RWPE2 (cell line): ENCODE measurements at regions not wholly inside any gene's neighbourhood (a gene's known extent, or its start where the extent isn't known, plus 50 kb on each side); places are given as distances from the start of the nearest gene placed in this dataset.

Experiments used
- ATAC-seq: fragments of 200-7000 bp; cut with Tn5 transposase; 3 replicates; pipeline ENCODE4 v1.9.1; 2021; ENCODE audit warnings: low read depth
- DNase-seq: peaks from one replicate; pipeline ENCODE4 v3.0.0-alpha.2; 2020; ENCODE audit warnings: low spot score
- H3K27ac ChIP-seq: fragments of 450-650 bp; 2 replicates; pipeline ENCODE4 v1.5.1; 2017; ENCODE audit warnings: mild to moderate bottlenecking; ENCODE audit not compliant: poor library complexity, severe bottlenecking
- H3K27me3 ChIP-seq: fragments of 250-450 bp; sonication (Bioruptor Pico); 2 replicates; pipeline ENCODE4 v1.5.1; 2021; ENCODE audit warnings: mild to moderate bottlenecking, moderate library complexity; ENCODE audit not compliant: insufficient read depth, poor library complexity, severe bottlenecking
- H3K36me3 ChIP-seq: fragments of 250-450 bp; sonication (Bioruptor Pico); 2 replicates; pipeline ENCODE4 v1.5.1; 2020; ENCODE audit warnings: low read depth, mild to moderate bottlenecking, moderate library complexity
- H3K4me1 ChIP-seq: fragments of 250-450 bp; sonication (Bioruptor Pico); 2 replicates; pipeline ENCODE4 v1.5.1; 2021; ENCODE audit warnings: mild to moderate bottlenecking, moderate library complexity; ENCODE audit not compliant: insufficient read depth, poor library complexity, severe bottlenecking
- H3K4me3 ChIP-seq: fragments of 250-450 bp; sonication (Bioruptor Pico); 2 replicates; pipeline ENCODE4 v1.5.1; 2021; ENCODE audit warnings: mild to moderate bottlenecking, moderate library complexity; ENCODE audit not compliant: severe bottlenecking
- H3K9me3 ChIP-seq: fragments of 250-450 bp; sonication (Bioruptor Pico); 2 replicates; pipeline ENCODE4 v1.5.1; 2021; ENCODE audit warnings: mild to moderate bottlenecking, moderate library complexity; ENCODE audit not compliant: severe bottlenecking
- CTCF ChIP-seq: fragments of 450-650 bp; IDR thresholded peaks from one replicate; pipeline ENCODE4 v1.5.1; 2017; ENCODE audit warnings: mild to moderate bottlenecking, moderate library complexity; ENCODE audit not compliant: poor library complexity, severe bottlenecking

- H3K9me3 ChIP-seq = no peaks in the 10 kb centered on the region
- no peak for ATAC-seq
- H3K27me3 ChIP-seq = no peaks in the 10 kb centered on the region
- no peaks in the 10 kb centered on the region for H3K4me1 ChIP-seq
- no peaks in the 10 kb centered on the region for H3K36me3 ChIP-seq
- H3K4me3 ChIP-seq = no peak overlapping the region
- TF ChIP-seq CTCF = no peak
- H3K27ac ChIP-seq = no peak overlapping the region
- DNase-seq = no peak
These were observed 307.1 kb upstream of the HSF2 start for GRCh38 chr6:122092366-122092765.

DNA sequence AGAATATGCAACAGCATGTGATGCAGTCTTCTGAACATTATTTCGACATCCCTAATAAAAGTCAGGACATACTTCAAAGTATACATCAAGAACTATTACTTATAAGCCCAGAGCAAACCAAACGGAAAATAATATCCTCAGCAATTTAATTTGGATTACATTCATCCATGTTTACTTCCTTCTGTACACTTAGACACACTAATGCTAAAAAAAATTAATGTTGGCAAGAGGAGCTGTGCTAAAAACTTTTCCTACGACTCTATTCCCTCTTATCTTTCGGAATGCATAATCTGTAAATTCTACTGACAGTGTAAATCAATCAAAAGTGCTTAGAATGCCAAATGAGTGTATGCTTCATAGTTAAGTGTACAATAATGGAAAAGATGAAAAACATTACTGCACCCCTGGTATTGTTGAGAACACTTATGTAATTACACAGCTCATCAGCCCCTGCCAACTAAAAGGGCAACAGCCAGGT, 301.2 kb upstream of the HSF2 start:
- no peak for DNase-seq
- H3K27ac ChIP-seq = no peak overlapping the region
- H3K36me3 ChIP-seq = no peaks in the 10 kb centered on the region
- H3K27me3 ChIP-seq = no peaks in the 10 kb centered on the region
- no peaks in the 10 kb centered on the region for H3K4me1 ChIP-seq
- no peaks in the 10 kb centered on the region for H3K9me3 ChIP-seq
- ATAC-seq = no peak
- no peak for TF ChIP-seq CTCF
- H3K4me3 ChIP-seq = no peak overlapping the region

DNA sequence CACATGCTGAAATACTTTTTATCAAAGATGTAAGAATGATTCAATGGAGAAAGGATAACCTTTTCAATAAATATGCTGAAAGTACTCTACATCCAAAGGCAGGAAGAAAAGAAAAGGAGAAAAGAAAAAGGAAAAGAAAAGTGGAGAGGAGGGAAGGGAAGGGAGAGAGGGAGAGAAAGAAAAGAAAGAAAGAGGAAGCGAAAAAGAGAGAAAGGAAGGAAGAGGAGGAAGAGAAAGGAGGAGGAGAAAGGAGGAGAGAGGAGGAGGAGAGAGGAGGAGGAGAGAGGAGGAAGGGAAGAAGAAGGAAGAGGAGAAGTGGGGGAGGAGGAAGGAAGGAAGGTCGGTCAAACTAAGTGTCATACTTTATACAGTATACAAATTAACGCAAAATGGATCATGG, 297.4 kb upstream of the HSF2 start:
- ATAC-seq = no peak
- no peaks in the 10 kb centered on the region for H3K4me1 ChIP-seq
- no peaks in the 10 kb centered on the region for H3K36me3 ChIP-seq
- no peak overlapping the region for H3K27ac ChIP-seq
- no peaks in the 10 kb centered on the region for H3K9me3 ChIP-seq
- no peak overlapping the region for H3K4me3 ChIP-seq
- H3K27me3 ChIP-seq = no peaks in the 10 kb centered on the region
- DNase-seq = no peak
- TF ChIP-seq CTCF = no peak

- no peak for ATAC-seq
- Histone ChIP-seq H3K27me3 (no peaks in the 10 kb centered on the region), H3K27ac (no peak overlapping the region), H3K4me3 (no peak overlapping the region), H3K9me3 (no peaks in the 10 kb centered on the region), H3K4me1 (no peaks in the 10 kb centered on the region), H3K36me3 (no peaks in the 10 kb centered on the region)
- no peak for TF ChIP-seq CTCF
- no peak for DNase-seq
These were observed 292.1 kb upstream of the HSF2 start for GRCh38 chr6:122107256-122107852.

DNA sequence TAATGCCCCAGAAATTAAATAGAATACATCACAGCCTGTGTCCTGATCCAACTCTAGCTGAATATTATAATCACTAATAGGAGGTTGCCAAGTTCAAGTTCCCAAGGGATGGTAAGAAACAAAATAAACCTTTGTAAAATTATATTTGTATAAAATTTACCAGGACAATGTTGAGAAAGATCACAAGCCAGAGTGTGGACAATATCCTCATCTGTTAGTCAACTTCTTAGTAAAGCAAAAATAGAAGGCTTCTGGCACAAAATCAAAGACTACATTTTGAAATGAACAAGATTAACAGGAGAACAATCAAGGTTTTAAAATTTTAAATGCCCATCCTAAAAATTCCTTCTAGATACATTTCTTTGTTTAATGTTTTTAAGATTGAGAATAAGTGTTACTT, 290.4 kb upstream of the HSF2 start:
- H3K27me3 ChIP-seq = no peaks in the 10 kb centered on the region
- H3K4me1 ChIP-seq = no peaks in the 10 kb centered on the region
- no peak for TF ChIP-seq CTCF
- DNase-seq = no peak
- ATAC-seq = no peak
- H3K9me3 ChIP-seq = no peaks in the 10 kb centered on the region
- H3K4me3 ChIP-seq = no peak overlapping the region
- no peaks in the 10 kb centered on the region for H3K36me3 ChIP-seq
- no peak overlapping the region for H3K27ac ChIP-seq
